Activated T-helper 1 cell treated with anti-CD3 and anti-CD28 coated beads, Interleukin-2, amount 50 U/mL, for 16 hours (primary cell): ENCODE measurements at regions not wholly inside any gene's neighbourhood (a gene's known extent, or its start where the extent isn't known, plus 50 kb on each side); places are given as distances from the start of the nearest gene placed in this dataset.

Experiments
- DNase-seq, 2 donors: peaks; one replicate each; pipeline ENCODE4 v3.0.0-alpha.2; 2020; ENCODE audit warnings: low read depth in 1 of 2, low spot score in 1 of 2

GRCh38 chr16:11472851-11473250 is 113.9 kb downstream of the LITAF start:
- DNase-seq, result no peak

- no peak for DNase-seq
Measured at GRCh38 chr16:11473728-11474127, 113.0 kb downstream of the LITAF start.

GRCh38 chr16:11474617-11475291 is 112.0 kb downstream of the LITAF start:
- DNase-seq, result no peak

GRCh38 chr16:11475896-11476630 is 110.7 kb downstream of the LITAF start:
- DNase-seq, result no peak

- no peak for DNase-seq
Measured at GRCh38 chr16:11476676-11477075, 110.0 kb downstream of the LITAF start.

GRCh38 chr16:11478431-11479119 is 108.1 kb downstream of the LITAF start:
- DNase-seq, result no peak

GRCh38 chr16:11479916-11480315 is 106.8 kb downstream of the LITAF start:
- no peak for DNase-seq

GRCh38 chr16:11480634-11481033 is 106.1 kb downstream of the LITAF start:
- DNase-seq, result no peak

- no peak for DNase-seq
Measured at GRCh38 chr16:11481987-11482386, 104.7 kb downstream of the LITAF start.

GRCh38 chr16:11482946-11483748 is 103.6 kb downstream of the LITAF start:
- DNase-seq, result no peak

- no peak for DNase-seq
Measured at GRCh38 chr16:11484691-11485258, 101.9 kb downstream of the LITAF start.

- no peak for DNase-seq
Measured at GRCh38 chr16:11485676-11486075, 101.0 kb downstream of the LITAF start.

GRCh38 chr16:11487289-11487688 is 99.4 kb downstream of the LITAF start:
- no peak for DNase-seq

GRCh38 chr16:11488304-11488703 is 98.4 kb downstream of the LITAF start:
- no peak for DNase-seq

GRCh38 chr16:11491524-11491923 is 95.2 kb downstream of the LITAF start:
- DNase-seq, result no peak

GRCh38 chr16:11492808-11493530 is 93.8 kb downstream of the LITAF start:
- no peak for DNase-seq

- DNase-seq, result no peak
Measured at GRCh38 chr16:11493531-11493929, 93.2 kb downstream of the LITAF start.

GRCh38 chr16:11494029-11494428 is 92.7 kb downstream of the LITAF start:
- no peak for DNase-seq

GRCh38 chr16:11494433-11494832 is 92.3 kb downstream of the LITAF start:
- DNase-seq, result no peak

- DNase-seq, result no peak
Measured at GRCh38 chr16:11495066-11495407, 91.7 kb downstream of the LITAF start.
